ENCODE measurements at regions not wholly inside any gene's neighbourhood (a gene's known extent, or its start where the extent isn't known, plus 50 kb on each side); places are given as distances from the start of the nearest gene placed in this dataset.
A peak's percentile ranks its signal among the peaks of the same experiment; 100 is the strongest.

GRCh38 chr5:116370149-116370548 is 204.5 kb downstream of the SEMA6A start:
- BruUV-seq (replicated peaks), result no TSS peak
- Histone ChIP-seq H3K27ac (no peak overlapping the region), H3K4me1 (replicated peaks; ENCODE audit: insufficient read depth) (no peaks in the 10 kb centered on the region), H2AFZ (no peak overlapping the region), H3K9me2 (ENCODE audit: insufficient read depth) (no peaks in the 10 kb centered on the region), H3K4me3 (no peak overlapping the region), H3K9me3 (ENCODE audit: insufficient read depth, low read depth) (no peaks in the 10 kb centered on the region), H3K79me2 (ENCODE audit: low read depth) (no peaks in the 10 kb centered on the region), H3K36me3 (ENCODE audit: low read depth) (no peaks in the 10 kb centered on the region), H3K27me3 (ENCODE audit: insufficient read depth, low read depth) (no peaks in the 10 kb centered on the region), H3K4me2 (no peak overlapping the region), H4K20me1 (ENCODE audit: insufficient read depth) (no peaks in the 10 kb centered on the region), H3F3A (ENCODE audit: insufficient read depth, low read depth) (no peaks in the 10 kb centered on the region)
- CTCF ChIA-PET, result no interaction called here
- no peak for DNase-seq
- TF ChIP-seq EZH2 (IDR thresholded peaks at IDR 0.05; ENCODE audit: low read depth), result no peak
- TF ChIP-seq CTCF (conservative IDR thresholded peaks at IDR 0.05), result no peak
- POLR2A ChIA-PET (ENCODE audit: unreplicated experiment), result no interaction called here
- intact Hi-C loops (cut with micrococcal nuclease; ENCODE audit: unreplicated experiment), result no loop called here

GRCh38 chr5:116365006-116365496 is 209.6 kb downstream of the SEMA6A start:
- ChIA-PET CTCF (no interaction called here), POLR2A (ENCODE audit: unreplicated experiment) (no interaction called here)
- Histone ChIP-seq H2AFZ (no peak overlapping the region), H3K79me2 (ENCODE audit: low read depth) (no peaks in the 10 kb centered on the region), H3K4me2 (peak overlapping the region; percentile 27; the same call in 1 of the 2 replicates), H3K4me3 (no peak overlapping the region), H4K20me1 (ENCODE audit: insufficient read depth) (no peaks in the 10 kb centered on the region), H3K4me1 (replicated peaks; ENCODE audit: insufficient read depth) (no peaks in the 10 kb centered on the region), H3K9me2 (ENCODE audit: insufficient read depth) (no peaks in the 10 kb centered on the region), H3K36me3 (ENCODE audit: low read depth) (no peaks in the 10 kb centered on the region), H3K27me3 (ENCODE audit: insufficient read depth, low read depth) (no peaks in the 10 kb centered on the region), H3K27ac (no peak overlapping the region), H3K9me3 (ENCODE audit: insufficient read depth, low read depth) (no peaks in the 10 kb centered on the region), H3F3A (ENCODE audit: insufficient read depth, low read depth) (no peaks in the 10 kb centered on the region)
- TF ChIP-seq EZH2 (IDR thresholded peaks at IDR 0.05; ENCODE audit: low read depth) (no peak), CTCF (conservative IDR thresholded peaks at IDR 0.05) (no peak)
- no peak for DNase-seq
- BruUV-seq (replicated peaks), result no TSS peak
- intact Hi-C loops (cut with micrococcal nuclease; ENCODE audit: unreplicated experiment), result no loop called here

GRCh38 chr5:116363780-116364179 is 210.8 kb downstream of the SEMA6A start:
- POLR2A ChIA-PET (ENCODE audit: unreplicated experiment), result no interaction called here
- no peaks in the 10 kb centered on the region for H3K9me3 ChIP-seq (ENCODE audit: insufficient read depth, low read depth)
- no peaks in the 10 kb centered on the region for H3F3A ChIP-seq (ENCODE audit: insufficient read depth, low read depth)
- H3K27me3 ChIP-seq (ENCODE audit: insufficient read depth, low read depth), result no peaks in the 10 kb centered on the region
- H3K4me3 ChIP-seq, result no peak overlapping the region
- intact Hi-C loops (cut with micrococcal nuclease; ENCODE audit: unreplicated experiment), result no loop called here
- no peak overlapping the region for H3K4me2 ChIP-seq
- H3K36me3 ChIP-seq (ENCODE audit: low read depth), result no peaks in the 10 kb centered on the region
- no peaks in the 10 kb centered on the region for H3K9me2 ChIP-seq (ENCODE audit: insufficient read depth)
- no peaks in the 10 kb centered on the region for H3K4me1 ChIP-seq (replicated peaks; ENCODE audit: insufficient read depth)
- BruUV-seq (replicated peaks), result no TSS peak
- no peak overlapping the region for H2AFZ ChIP-seq
- H3K79me2 ChIP-seq (ENCODE audit: low read depth), result no peaks in the 10 kb centered on the region
- no peaks in the 10 kb centered on the region for H4K20me1 ChIP-seq (ENCODE audit: insufficient read depth)
- CTCF ChIA-PET, result no interaction called here
- no peak for DNase-seq
- TF ChIP-seq EZH2 (IDR thresholded peaks at IDR 0.05; ENCODE audit: low read depth) (no peak), CTCF (conservative IDR thresholded peaks at IDR 0.05) (no peak)
- H3K27ac ChIP-seq, result no peak overlapping the region
